AG04450 (cell line): ENCODE measurements at regions not wholly inside any gene's neighbourhood (a gene's known extent, or its start where the extent isn't known, plus 50 kb on each side); places are given as distances from the start of the nearest gene placed in this dataset.

Source experiments
- CTCF ChIA-PET: fragments of 300-600, 350-600 bp; formaldehyde crosslinking; extraction: SDS; loops from one replicate; lab custom pipeline; 2022; ENCODE audit warnings: antibody characterized with exemption, inconsistent platforms; lab: Charles Lee
- POLR2A ChIA-PET: fragments of 350-600 bp; formaldehyde crosslinking; extraction: SDS; loops from one replicate; lab custom pipeline; 2021; ENCODE audit warnings: antibody characterized with exemption, inconsistent platforms; lab: Yijun Ruan, JAX
- DNase-seq: peaks from one replicate; pipeline ENCODE4 v3.0.0-alpha.2; 2011; ENCODE audit warnings: low read depth, low spot score
- H3K27ac ChIP-seq: one replicate; pipeline ENCODE4 v1.5.1; 2012; ENCODE audit warnings: low read depth, low read length, control low read depth
- H3K27me3 ChIP-seq: one replicate; pipeline ENCODE4 v1.6.0; 2012; ENCODE audit warnings: low read length; ENCODE audit not compliant: control insufficient read depth, insufficient read depth
- H3K4me3 ChIP-seq: 2 replicates; pipeline ENCODE4 v1.5.1; 2011; ENCODE audit warnings: mild to moderate bottlenecking, low read depth, low read length, control low read depth
- H3K9me3 ChIP-seq: 2 replicates; pipeline ENCODE4 v1.5.1; 2012; ENCODE audit warnings: low read length; ENCODE audit not compliant: control insufficient read depth, insufficient read depth
- CTCF ChIP-seq: IDR thresholded peaks from 2 replicates; pipeline ENCODE4 v1.5.1; 2011; ENCODE audit warnings: low read depth, low read length, control low read depth, inconsistent platforms

- no peak for DNase-seq
- no peak overlapping the region for H3K27ac ChIP-seq
- H3K27me3 ChIP-seq: no peaks in the 10 kb centered on the region
- H3K9me3 ChIP-seq: no peaks in the 10 kb centered on the region
- TF ChIP-seq CTCF: no peak
- H3K4me3 ChIP-seq: no peak overlapping the region
- POLR2A ChIA-PET: no interaction called here
- CTCF ChIA-PET: interaction anchor here (0.6 to 2.0 kb wide), 2 partner anchors 106 to 1450 kb away, joined by 4 to 6 read pairs; no protein-coding TSS in a partner anchor
Measured at GRCh38 chr19:30774252-30774766, 402.1 kb downstream of the ZNF536 start.

DNA sequence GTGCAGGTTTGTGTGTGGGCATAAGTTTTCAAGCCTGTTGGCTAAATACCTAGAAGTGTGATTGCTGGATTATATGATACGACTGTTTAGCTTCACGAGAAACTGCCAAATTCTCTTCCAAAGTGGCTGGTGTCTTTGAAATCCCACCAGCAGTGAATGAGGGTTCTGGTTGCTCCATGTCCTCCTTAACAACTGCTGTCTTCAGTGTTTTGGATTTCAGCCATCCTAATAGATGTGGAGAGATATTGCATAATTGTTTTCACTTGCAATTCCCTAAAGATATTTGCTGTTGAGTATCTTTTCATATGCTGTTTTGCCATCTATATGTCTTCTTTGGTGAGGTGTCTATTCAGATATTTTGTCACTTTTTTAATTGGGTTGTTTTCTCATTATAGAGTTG is 390.5 kb downstream of the ZNF536 start:
- no peak for TF ChIP-seq CTCF
- DNase-seq: no peak
- Histone ChIP-seq H3K4me3 (no peak overlapping the region), H3K27me3 (no peaks in the 10 kb centered on the region), H3K9me3 (no peaks in the 10 kb centered on the region), H3K27ac (no peak overlapping the region)
- POLR2A ChIA-PET: no interaction called here
- CTCF ChIA-PET: no interaction called here

DNA sequence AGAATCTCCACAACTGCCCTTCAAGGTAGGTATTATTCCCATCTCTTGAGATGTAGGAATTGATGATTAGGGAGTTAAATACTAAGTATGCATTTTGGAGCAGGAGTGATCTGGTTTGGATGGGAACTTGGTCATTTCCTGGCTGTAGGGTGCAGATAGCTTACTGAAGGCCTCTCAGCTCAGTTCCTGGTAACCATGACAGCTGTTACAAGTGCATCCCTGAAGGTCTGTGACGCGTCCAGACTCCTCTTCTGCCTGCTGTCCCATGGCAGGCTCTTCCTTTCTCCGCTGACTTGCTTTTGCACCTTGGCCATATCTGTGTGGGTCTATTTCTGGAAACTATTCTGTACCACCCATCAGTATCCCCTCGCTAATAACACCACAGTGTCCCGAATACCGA is 387.8 kb downstream of the ZNF536 start:
- no peak for DNase-seq
- TF ChIP-seq CTCF: no peak
- Histone ChIP-seq H3K9me3 (no peaks in the 10 kb centered on the region; the same call in 1 of the 2 replicates), H3K27ac (no peak overlapping the region), H3K4me3 (no peak overlapping the region), H3K27me3 (no peaks in the 10 kb centered on the region)
- ChIA-PET POLR2A (no interaction called here), CTCF (no interaction called here)

DNA sequence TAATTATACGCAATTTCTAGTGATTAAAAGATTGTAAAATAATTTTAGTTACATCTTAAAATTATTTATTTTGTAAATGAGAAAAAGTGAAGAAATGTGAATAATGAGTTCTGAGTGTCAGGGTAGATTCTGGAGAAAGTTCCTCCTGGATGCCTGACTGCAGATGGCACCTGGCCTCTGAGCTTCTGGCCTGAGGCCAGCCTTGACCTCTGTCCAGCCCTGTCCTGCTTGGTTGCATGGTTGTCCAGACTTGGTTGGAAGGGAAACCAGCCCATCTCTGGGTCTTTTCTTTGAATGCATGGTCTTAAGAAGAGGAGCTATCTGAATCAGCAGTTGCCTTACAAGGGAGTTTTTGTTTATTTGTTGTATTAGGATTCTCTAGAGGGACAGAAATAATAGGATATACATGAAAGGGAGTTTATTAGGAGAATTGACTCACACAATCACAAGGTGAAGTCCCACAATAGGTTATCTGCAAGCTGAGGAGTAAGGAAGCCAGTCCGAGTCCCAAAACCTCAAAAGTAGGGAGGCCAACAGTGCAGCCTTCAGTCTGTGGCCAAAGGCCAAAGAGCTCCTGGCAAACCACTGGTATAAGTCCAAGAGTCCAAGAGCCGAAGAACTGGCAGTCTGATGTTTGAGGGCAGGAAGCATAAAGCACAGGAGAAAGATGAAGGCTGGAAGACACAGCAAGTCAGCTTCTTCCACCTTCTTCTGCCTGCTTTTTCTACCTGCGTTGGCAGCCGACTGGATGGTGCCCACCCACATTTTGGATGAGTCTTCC is 385.8 kb downstream of the ZNF536 start:
- ChIA-PET POLR2A (no interaction called here), CTCF (no interaction called here)
- Histone ChIP-seq H3K27ac (no peak overlapping the region), H3K4me3 (no peak overlapping the region), H3K9me3 (no peaks in the 10 kb centered on the region; the same call in 1 of the 2 replicates), H3K27me3 (no peaks in the 10 kb centered on the region)
- TF ChIP-seq CTCF: no peak
- no peak for DNase-seq

DNA sequence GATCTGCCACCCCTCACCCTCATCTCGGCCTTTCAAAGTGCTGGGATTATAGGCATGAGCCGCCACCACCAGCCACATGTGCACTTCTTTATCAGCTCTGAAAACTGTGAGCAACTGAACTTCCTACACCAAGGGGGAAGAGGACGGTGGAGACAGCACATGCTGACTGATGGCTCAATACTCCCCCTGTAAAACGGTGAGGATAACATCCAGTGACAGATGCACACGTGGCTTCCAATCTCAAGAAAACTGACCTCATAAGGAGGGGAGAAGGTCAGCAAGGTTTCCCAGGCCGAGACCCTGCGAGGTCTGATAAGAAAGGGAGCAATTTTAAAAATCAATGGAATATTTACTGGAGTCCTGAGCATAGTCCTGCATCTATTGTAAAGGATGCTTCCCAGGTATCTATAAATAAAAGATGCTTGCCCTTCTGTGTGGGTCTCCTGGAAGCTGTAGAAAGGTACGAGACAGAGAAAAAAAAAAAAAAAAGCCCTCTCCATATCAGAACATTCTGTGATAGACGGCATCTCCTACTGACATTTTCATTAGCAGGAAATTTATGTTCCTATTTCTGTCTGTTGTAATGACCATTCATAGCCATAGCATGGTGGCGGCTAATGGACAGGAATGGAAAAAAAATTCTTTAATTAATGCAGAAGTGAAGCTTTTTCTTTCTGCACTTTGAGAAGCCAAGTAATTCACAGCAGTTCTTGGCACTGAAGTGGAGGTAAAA is 385.1 kb downstream of the ZNF536 start:
- no peak overlapping the region for H3K27ac ChIP-seq

More for the DNA sequence above, 385.1 kb downstream of the ZNF536 start:
- no peak for TF ChIP-seq CTCF
- no peak for DNase-seq
- POLR2A ChIA-PET: no interaction called here
- no peaks in the 10 kb centered on the region; the same call in 1 of the 2 replicates for H3K9me3 ChIP-seq
- no peak overlapping the region for H3K4me3 ChIP-seq
- H3K27me3 ChIP-seq: no peaks in the 10 kb centered on the region
- CTCF ChIA-PET: no interaction called here
